Mammary epithelial cell (primary cell): ENCODE measurements at regions not wholly inside any gene's neighbourhood (a gene's known extent, or its start where the extent isn't known, plus 50 kb on each side); places are given as distances from the start of the nearest gene placed in this dataset.

Experiments
- EZH2 ChIP-seq: IDR thresholded peaks from 2 replicates; pipeline ENCODE4 v1.6.1; 2012; ENCODE audit warnings: low read length, inconsistent platforms, borderline replicate concordance
- TF ChIP-seq, protein P1 (sequence below), 2 donors: IDR thresholded peaks in 1 of 2; conservative IDR thresholded peaks in 1 of 2; 2 replicates each; pipeline ENCODE4 v1.5.1; 2011 to 2012; ENCODE audit warnings: inconsistent platforms in 2 of 2, low read length in 2 of 2, mild to moderate bottlenecking in 2 of 2, control low read depth in 1 of 2, low read depth in 1 of 2; ENCODE audit not compliant: insufficient read depth in 1 of 2; ENCODE audit errors: extremely low read depth in 1 of 2

DNA sequence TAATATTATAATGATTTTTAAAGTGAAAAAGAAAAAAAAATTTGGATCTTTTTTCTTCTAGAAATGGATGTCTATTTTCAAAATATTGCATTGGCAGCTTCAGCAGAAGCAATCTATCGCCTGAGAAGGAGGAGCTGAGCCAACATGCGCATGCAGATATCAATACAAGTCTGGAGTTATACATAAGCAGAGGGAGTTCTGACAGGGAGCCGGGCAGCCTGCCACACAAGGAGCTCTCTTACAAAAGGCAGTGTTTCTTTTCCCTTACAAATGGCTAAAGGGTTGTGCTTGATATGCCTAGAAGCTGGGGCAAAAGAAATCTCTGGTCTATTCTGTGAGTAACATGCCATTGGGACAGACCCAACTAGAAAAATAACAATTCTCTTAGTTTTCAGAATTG, 291.9 kb upstream of the TRIB2 start:
- TF ChIP-seq, protein P1, sequence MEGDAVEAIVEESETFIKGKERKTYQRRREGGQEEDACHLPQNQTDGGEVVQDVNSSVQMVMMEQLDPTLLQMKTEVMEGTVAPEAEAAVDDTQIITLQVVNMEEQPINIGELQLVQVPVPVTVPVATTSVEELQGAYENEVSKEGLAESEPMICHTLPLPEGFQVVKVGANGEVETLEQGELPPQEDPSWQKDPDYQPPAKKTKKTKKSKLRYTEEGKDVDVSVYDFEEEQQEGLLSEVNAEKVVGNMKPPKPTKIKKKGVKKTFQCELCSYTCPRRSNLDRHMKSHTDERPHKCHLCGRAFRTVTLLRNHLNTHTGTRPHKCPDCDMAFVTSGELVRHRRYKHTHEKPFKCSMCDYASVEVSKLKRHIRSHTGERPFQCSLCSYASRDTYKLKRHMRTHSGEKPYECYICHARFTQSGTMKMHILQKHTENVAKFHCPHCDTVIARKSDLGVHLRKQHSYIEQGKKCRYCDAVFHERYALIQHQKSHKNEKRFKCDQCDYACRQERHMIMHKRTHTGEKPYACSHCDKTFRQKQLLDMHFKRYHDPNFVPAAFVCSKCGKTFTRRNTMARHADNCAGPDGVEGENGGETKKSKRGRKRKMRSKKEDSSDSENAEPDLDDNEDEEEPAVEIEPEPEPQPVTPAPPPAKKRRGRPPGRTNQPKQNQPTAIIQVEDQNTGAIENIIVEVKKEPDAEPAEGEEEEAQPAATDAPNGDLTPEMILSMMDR (conservative IDR thresholded peaks at IDR 0.05 in 1 of 2, IDR thresholded peaks at IDR 0.05 in 1 of 2; ENCODE audit: extremely low read depth in 1 of 2, insufficient read depth in 1 of 2, low read depth in 1 of 2, low read length in 2 of 2) = no peak
- no peak for TF ChIP-seq EZH2
